HAP-1 (cell line): ENCODE measurements at regions not wholly inside any gene's neighbourhood (a gene's known extent, or its start where the extent isn't known, plus 50 kb on each side); places are given as distances from the start of the nearest gene placed in this dataset.

Experiments
- DNase-seq, 2 experiments: peaks; one replicate each; pipeline ENCODE4 v3.0.0-alpha.2; 2016 to 2020; ENCODE audit warnings: low spot score in 2 of 2
- H3K27me3 ChIP-seq: fragments of 250-450 bp; sonication (Bioruptor Pico); 2 replicates; pipeline ENCODE4 v1.5.1; 2020; ENCODE audit warnings: low read depth, mild to moderate bottlenecking, moderate library complexity
- H3K36me3 ChIP-seq: fragments of 250-450 bp; sonication (Bioruptor Pico); replicated peaks from 2 replicates; pipeline ENCODE4 v1.5.1; 2020; ENCODE audit warnings: mild to moderate bottlenecking
- H3K4me1 ChIP-seq: fragments of 250-450 bp; sonication (Bioruptor Pico); 2 replicates; pipeline ENCODE4 v1.5.1; 2020; ENCODE audit warnings: mild to moderate bottlenecking
- H3K4me3 ChIP-seq: fragments of 250-450 bp; sonication (Bioruptor Pico); 2 replicates; pipeline ENCODE4 v1.5.1; 2020; ENCODE audit warnings: mild to moderate bottlenecking, moderate library complexity
- H3K9me3 ChIP-seq: fragments of 250-450 bp; sonication (Bioruptor Pico); 2 replicates; pipeline ENCODE4 v1.5.1; 2020; ENCODE audit warnings: mild to moderate bottlenecking, moderate library complexity
- in situ Hi-C: fragments of 300-500 bp; cut with MboI; formaldehyde crosslinking; loops from 3 replicates; pipeline ENCODE4 v1.14.3; 2020; ENCODE audit warnings: low sequenced_read_pairs, inconsistent platforms, mixed read lengths

- Histone ChIP-seq H3K4me3 (no peak overlapping the region), H3K4me1 (no peaks in the 10 kb centered on the region)
Measured at GRCh38 chr20:22796469-22797077, 212.2 kb upstream of the FOXA2 start.

GRCh38 chr20:22797103-22797502 is 212.7 kb upstream of the FOXA2 start:
- Histone ChIP-seq H3K36me3 (no peaks in the 10 kb centered on the region), H3K9me3 (no peaks in the 10 kb centered on the region), H3K4me3 (no peak overlapping the region), H3K27me3 (no peaks in the 10 kb centered on the region), H3K4me1 (no peaks in the 10 kb centered on the region)
- DNase-seq: no peak
- in situ Hi-C loops: no loop called here

More at GRCh38 chr20:22796469-22797077, 212.2 kb upstream of the FOXA2 start:
- Histone ChIP-seq H3K9me3 (no peaks in the 10 kb centered on the region), H3K36me3 (no peaks in the 10 kb centered on the region), H3K27me3 (no peaks in the 10 kb centered on the region)
- in situ Hi-C loops: no loop called here
- DNase-seq: no peak

GRCh38 chr20:22799687-22800086 is 215.3 kb upstream of the FOXA2 start:
- Histone ChIP-seq H3K4me3 (no peak overlapping the region), H3K27me3 (no peaks in the 10 kb centered on the region), H3K9me3 (no peaks in the 10 kb centered on the region), H3K36me3 (no peaks in the 10 kb centered on the region), H3K4me1 (no peaks in the 10 kb centered on the region)
- in situ Hi-C loops: no loop called here
- DNase-seq: no peak

DNA sequence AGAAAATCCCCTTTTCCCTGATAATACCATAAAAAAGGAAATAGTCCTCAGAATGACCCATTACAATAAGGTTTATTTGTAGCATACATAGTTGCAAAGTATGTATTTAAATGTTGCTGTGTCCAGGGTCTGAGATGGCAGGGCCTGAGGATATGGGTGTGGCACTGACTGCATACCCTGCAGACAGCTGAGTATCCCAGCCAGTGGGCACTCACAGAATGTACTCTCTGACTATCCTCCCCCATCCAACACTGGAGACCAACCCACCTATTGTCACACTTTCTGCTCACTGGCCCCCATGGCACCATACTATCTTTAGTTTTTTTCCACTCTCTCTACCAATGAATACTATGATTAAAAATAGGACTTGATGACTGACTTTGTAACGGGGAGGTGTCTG is 215.8 kb upstream of the FOXA2 start:
- Histone ChIP-seq H3K27me3 (no peaks in the 10 kb centered on the region), H3K4me3 (no peak overlapping the region), H3K36me3 (no peaks in the 10 kb centered on the region), H3K4me1 (no peaks in the 10 kb centered on the region), H3K9me3 (no peaks in the 10 kb centered on the region)
- DNase-seq: no peak
- in situ Hi-C loops: no loop called here

- H3K4me3 ChIP-seq: no peak overlapping the region
- H3K27me3 ChIP-seq: no peaks in the 10 kb centered on the region
- DNase-seq: no peak
- H3K9me3 ChIP-seq: no peaks in the 10 kb centered on the region
- in situ Hi-C loops: no loop called here
- no peaks in the 10 kb centered on the region for H3K36me3 ChIP-seq
- no peaks in the 10 kb centered on the region for H3K4me1 ChIP-seq
Measured at GRCh38 chr20:22801528-22801927, 217.2 kb upstream of the FOXA2 start.

GRCh38 chr20:22802296-22802695 is 217.9 kb upstream of the FOXA2 start:
- H3K9me3 ChIP-seq: no peaks in the 10 kb centered on the region; the same call in 1 of the 2 replicates
- H3K4me1 ChIP-seq: no peaks in the 10 kb centered on the region
- H3K4me3 ChIP-seq: no peak overlapping the region
- no peaks in the 10 kb centered on the region for H3K27me3 ChIP-seq
- H3K36me3 ChIP-seq: no peaks in the 10 kb centered on the region
- in situ Hi-C loops: no loop called here
- no peak for DNase-seq

DNA sequence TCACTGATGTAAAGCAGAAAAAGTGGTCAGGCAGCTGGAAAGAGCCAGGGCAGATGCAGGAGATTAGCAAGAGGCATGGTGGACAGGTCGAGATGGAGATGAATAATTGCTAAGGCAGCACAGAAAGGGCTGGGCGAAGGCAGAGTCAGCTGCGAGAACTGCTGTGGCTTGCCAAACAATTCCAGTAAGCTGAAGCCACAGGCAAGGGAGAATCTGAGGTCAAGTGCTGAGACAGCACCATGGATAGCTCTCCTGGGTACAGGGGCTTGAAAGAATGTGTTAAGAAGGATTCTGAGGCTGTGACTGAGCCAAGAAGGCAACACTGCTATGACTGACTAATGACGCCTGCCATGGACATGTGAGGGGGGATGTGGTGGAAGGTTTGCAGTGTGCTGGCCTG is 220.8 kb upstream of the FOXA2 start:
- H3K4me1 ChIP-seq: no peaks in the 10 kb centered on the region
- no peak for DNase-seq
- in situ Hi-C loops: no loop called here

DNA sequence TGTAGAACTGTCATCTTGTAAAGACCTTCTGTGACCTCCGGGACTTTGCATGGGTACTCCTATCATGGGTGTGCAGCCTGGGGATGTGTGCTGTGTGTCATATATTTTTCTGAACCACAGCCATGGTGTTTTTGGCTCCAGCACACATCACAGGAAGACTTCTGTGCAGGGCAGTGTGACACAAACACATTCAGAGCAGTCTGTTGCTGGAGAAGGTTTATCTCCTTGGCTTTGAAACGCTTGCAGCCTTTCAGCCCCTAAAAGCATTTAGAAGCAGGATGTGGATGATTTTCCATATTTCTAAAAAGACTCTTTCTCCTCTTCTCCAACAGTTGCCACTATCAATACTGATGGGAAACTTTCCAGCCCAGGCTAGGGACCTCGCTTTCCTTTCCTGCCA is 221.6 kb upstream of the FOXA2 start:
- DNase-seq: no peak
- H3K27me3 ChIP-seq: no peaks in the 10 kb centered on the region
- no peaks in the 10 kb centered on the region; the same call in 1 of the 2 replicates for H3K9me3 ChIP-seq
- H3K36me3 ChIP-seq: no peaks in the 10 kb centered on the region
- no peaks in the 10 kb centered on the region for H3K4me1 ChIP-seq
- no peak overlapping the region for H3K4me3 ChIP-seq
- in situ Hi-C loops: no loop called here

More for the DNA sequence above, 220.8 kb upstream of the FOXA2 start:
- Histone ChIP-seq H3K36me3 (no peaks in the 10 kb centered on the region), H3K9me3 (no peaks in the 10 kb centered on the region; the same call in 1 of the 2 replicates), H3K27me3 (no peaks in the 10 kb centered on the region), H3K4me3 (no peak overlapping the region)

DNA sequence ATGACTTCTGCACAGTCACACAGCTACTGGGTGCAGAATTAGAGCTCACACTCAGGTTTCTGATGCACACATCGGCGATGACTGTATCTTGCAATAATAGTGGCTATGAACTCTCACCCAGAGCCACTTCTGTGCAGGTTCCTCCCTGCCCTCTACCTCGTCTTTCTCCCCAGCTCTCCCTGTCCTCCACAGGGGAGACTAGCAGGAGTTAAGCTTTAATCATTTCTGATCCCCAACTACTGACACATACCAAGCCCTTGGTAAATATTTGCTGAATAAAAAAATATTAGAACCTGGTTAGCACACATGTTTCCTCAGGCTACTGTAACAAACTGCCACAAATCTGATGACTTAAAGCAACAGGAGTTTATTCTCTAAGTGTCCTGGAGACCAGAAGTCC is 222.7 kb upstream of the FOXA2 start:
- Histone ChIP-seq H3K4me1 (no peaks in the 10 kb centered on the region), H3K9me3 (no peaks in the 10 kb centered on the region; the same call in 1 of the 2 replicates), H3K4me3 (no peak overlapping the region), H3K36me3 (no peaks in the 10 kb centered on the region), H3K27me3 (no peaks in the 10 kb centered on the region)
- DNase-seq: no peak
- in situ Hi-C loops: no loop called here

DNA sequence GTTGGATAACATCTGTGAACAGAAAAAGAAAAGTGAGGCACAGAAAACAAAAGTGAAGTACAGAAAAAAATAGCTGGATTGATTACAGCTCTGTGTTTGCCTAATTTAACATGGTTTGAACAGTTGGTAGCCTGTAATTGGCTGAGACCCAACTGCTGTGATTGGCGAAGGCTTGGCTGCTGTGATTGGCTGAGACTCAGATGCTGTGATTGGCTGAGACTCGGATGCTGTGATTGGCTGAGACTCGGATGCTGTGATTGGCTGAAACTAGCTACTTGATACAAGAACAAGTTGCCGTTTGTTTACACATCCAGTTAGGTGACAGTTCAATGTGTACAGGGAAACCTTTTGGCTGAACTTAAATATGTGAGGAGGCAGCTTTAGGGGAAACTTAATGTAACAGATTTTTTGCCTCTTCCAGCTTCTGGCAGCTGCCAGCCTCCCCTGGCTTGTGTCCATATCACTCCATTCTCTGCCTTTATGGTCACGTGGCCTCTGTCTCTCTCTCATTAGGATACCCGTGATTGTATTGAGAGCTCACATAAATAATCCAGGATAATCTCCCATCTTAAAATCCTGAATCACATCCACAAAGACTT is 223.4 kb upstream of the FOXA2 start:
- Histone ChIP-seq H3K27me3 (no peaks in the 10 kb centered on the region), H3K4me3 (no peak overlapping the region), H3K4me1 (no peaks in the 10 kb centered on the region), H3K9me3 (no peaks in the 10 kb centered on the region; the same call in 1 of the 2 replicates), H3K36me3 (no peaks in the 10 kb centered on the region)
- in situ Hi-C loops: no loop called here
- no peak for DNase-seq

DNA sequence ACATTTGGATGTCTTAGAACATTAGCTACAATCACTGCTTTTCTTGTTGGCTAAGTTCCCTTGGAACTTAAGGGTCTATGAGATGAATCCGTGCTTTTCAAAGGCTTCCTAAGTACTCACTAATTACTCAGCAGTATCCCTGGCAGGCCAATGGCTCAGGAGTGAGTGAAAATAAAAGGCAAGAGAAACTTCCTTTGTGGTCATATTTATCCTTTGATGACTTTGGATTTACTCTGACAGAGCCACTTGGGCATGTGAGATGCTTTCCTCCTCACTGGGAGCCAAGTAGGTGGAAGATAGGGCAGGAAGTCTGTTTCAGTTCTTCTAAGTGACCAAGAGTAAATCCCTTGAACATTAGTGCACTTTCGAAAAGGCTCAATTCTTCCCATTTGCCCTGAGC is 224.3 kb upstream of the FOXA2 start:
- H3K36me3 ChIP-seq: no peaks in the 10 kb centered on the region
- in situ Hi-C loops: no loop called here
- H3K27me3 ChIP-seq: no peaks in the 10 kb centered on the region
- H3K9me3 ChIP-seq: no peaks in the 10 kb centered on the region; the same call in 1 of the 2 replicates
- no peaks in the 10 kb centered on the region for H3K4me1 ChIP-seq
- H3K4me3 ChIP-seq: no peak overlapping the region
- no peak for DNase-seq

- no peaks in the 10 kb centered on the region for H3K27me3 ChIP-seq
- H3K9me3 ChIP-seq: no peaks in the 10 kb centered on the region; the same call in 1 of the 2 replicates
- in situ Hi-C loops: no loop called here
- H3K4me1 ChIP-seq: no peaks in the 10 kb centered on the region
- no peaks in the 10 kb centered on the region for H3K36me3 ChIP-seq
- H3K4me3 ChIP-seq: no peak overlapping the region
- DNase-seq: no peak
Measured at GRCh38 chr20:22810030-22810429, 225.1 kb upstream of the SSTR4 start.

DNA sequence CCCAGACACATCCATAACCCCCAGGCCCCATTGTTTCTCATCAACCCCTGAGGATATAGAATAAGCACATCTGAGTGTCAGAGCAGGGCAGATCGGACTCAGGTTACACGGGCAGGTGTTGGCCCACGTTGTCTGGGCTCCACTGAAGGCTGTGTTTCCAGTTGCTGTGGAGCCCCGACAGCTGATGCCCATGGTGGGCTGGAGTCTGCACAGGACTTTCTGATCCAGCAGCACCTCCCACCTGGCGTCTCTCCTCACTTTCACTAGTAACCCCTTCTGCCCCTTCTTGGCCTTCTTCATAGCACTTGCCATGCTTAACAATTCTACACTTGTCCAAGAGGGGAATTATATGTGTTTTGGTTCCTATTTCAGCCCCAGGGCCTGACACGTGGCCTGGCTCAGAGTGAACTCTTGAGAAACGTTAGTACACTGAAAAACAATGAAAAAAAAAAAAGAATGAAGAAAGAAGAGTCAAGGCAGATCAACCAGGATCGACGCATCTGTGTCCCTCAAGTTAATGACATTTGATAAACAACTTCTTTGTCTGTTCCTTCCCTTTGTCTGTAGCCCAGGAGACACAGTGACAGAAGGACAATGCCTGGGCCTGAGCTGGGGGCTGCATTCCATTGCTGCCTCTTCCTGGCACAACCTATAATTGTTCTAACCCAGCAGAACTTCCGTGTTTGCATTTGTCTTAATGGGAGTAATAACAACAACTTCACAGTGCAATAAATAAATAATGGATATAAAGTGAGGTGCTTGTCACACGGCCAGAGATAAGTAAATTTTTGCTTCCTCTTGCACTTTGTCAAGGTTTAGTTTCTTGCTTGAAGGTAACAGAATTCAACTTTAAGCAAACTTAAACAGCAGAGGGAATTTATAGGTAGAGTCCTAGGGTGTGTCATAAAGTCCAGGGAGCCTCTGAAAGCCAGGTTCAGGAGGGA is 224.2 kb upstream of the SSTR4 start:
- Histone ChIP-seq H3K27me3 (no peaks in the 10 kb centered on the region), H3K4me1 (no peaks in the 10 kb centered on the region), H3K36me3 (no peaks in the 10 kb centered on the region), H3K9me3 (no peaks in the 10 kb centered on the region; the same call in 1 of the 2 replicates), H3K4me3 (no peak overlapping the region)
- no peak for DNase-seq
- in situ Hi-C loops: no loop called here
